ENCODE measurements at regions not wholly inside any gene's neighbourhood (a gene's known extent, or its start where the extent isn't known, plus 50 kb on each side); places are given as distances from the start of the nearest gene placed in this dataset.
A peak's percentile ranks its signal among the peaks of the same experiment; 100 is the strongest.

- H3K36me3 ChIP-seq: no peaks in the 10 kb centered on the region
- H3K27me3 ChIP-seq (ENCODE audit: insufficient read depth, low read depth, severe bottlenecking): no peaks in the 10 kb centered on the region
- no peak overlapping the region for H3K27ac ChIP-seq
- H3K9me3 ChIP-seq (ENCODE audit: severe bottlenecking): peaks cover 3% of the 10 kb centered on the region
- H3K4me3 ChIP-seq (ENCODE audit: low read depth, low read length): no peak overlapping the region
- no peak for DNase-seq
- no peak for TF ChIP-seq CTCF (IDR thresholded peaks at IDR 0.05; ENCODE audit: low read depth, low read length)
Measured at GRCh38 chr2:237150186-237150585, 64.5 kb downstream of the COPS8 start.

GRCh38 chr2:237150831-237151375, 65.2 kb downstream of the COPS8 start:
- TF ChIP-seq CTCF (IDR thresholded peaks at IDR 0.05; ENCODE audit: low read depth, low read length): no peak
- H3K27me3 ChIP-seq (ENCODE audit: insufficient read depth, low read depth, severe bottlenecking): no peaks in the 10 kb centered on the region
- H3K9me3 ChIP-seq (ENCODE audit: severe bottlenecking): peaks cover 3% of the 10 kb centered on the region
- no peak for DNase-seq
- no peak overlapping the region for H3K4me3 ChIP-seq (ENCODE audit: low read depth, low read length)
- no peak overlapping the region for H3K27ac ChIP-seq
- no peaks in the 10 kb centered on the region for H3K36me3 ChIP-seq

GRCh38 chr2:237152361-237152760, 66.7 kb downstream of the COPS8 start:
- no peaks in the 10 kb centered on the region for H3K27me3 ChIP-seq (ENCODE audit: insufficient read depth, low read depth, severe bottlenecking)
- no peak for TF ChIP-seq CTCF (IDR thresholded peaks at IDR 0.05; ENCODE audit: low read depth, low read length)
- H3K27ac ChIP-seq: no peak overlapping the region
- no peaks in the 10 kb centered on the region for H3K36me3 ChIP-seq
- H3K4me3 ChIP-seq (ENCODE audit: low read depth, low read length): no peak overlapping the region
- no peaks in the 10 kb centered on the region for H3K9me3 ChIP-seq (ENCODE audit: severe bottlenecking)
- no peak for DNase-seq

GRCh38 chr2:237153181-237153580, 67.5 kb downstream of the COPS8 start:
- no peak for TF ChIP-seq CTCF (IDR thresholded peaks at IDR 0.05; ENCODE audit: low read depth, low read length)
- H3K27me3 ChIP-seq (ENCODE audit: insufficient read depth, low read depth, severe bottlenecking): no peaks in the 10 kb centered on the region
- DNase-seq: no peak
- H3K9me3 ChIP-seq (ENCODE audit: severe bottlenecking): no peaks in the 10 kb centered on the region
- H3K27ac ChIP-seq: no peak overlapping the region
- no peak overlapping the region for H3K4me3 ChIP-seq (ENCODE audit: low read depth, low read length)
- no peaks in the 10 kb centered on the region for H3K36me3 ChIP-seq

- peak; percentile 57 for DNase-seq
- peak; percentile 79 for TF ChIP-seq CTCF (IDR thresholded peaks at IDR 0.05; ENCODE audit: low read depth, low read length)
- Histone ChIP-seq H3K27me3 (ENCODE audit: insufficient read depth, low read depth, severe bottlenecking) (no peaks in the 10 kb centered on the region), H3K4me3 (ENCODE audit: low read depth, low read length) (no peak overlapping the region), H3K9me3 (ENCODE audit: severe bottlenecking) (no peaks in the 10 kb centered on the region), H3K36me3 (no peaks in the 10 kb centered on the region), H3K27ac (no peak overlapping the region)
Measured at GRCh38 chr2:237154082-237154638, 68.5 kb downstream of the COPS8 start.
